ENCODE measurements at regions not wholly inside any gene's neighbourhood (a gene's known extent, or its start where the extent isn't known, plus 50 kb on each side); places are given as distances from the start of the nearest gene placed in this dataset.

- no peak for TF ChIP-seq CTCF (IDR thresholded peaks at IDR 0.05)
- TF ChIP-seq POLR2A (IDR thresholded peaks at IDR 0.05): no peak
These were observed 494.4 kb upstream of the SEMA3D start for GRCh38 chr7:85681241-85681640.

Data from lower leg skin (tissue), 3 donors.